AG09309 (cell line): ENCODE measurements at regions not wholly inside any gene's neighbourhood (a gene's known extent, or its start where the extent isn't known, plus 50 kb on each side); places are given as distances from the start of the nearest gene placed in this dataset.

Experiments
- DNase-seq: peaks from one replicate; pipeline ENCODE4 v3.0.0-alpha.2; 2010; ENCODE audit warnings: low read depth
- H3K4me3 ChIP-seq: 2 replicates; pipeline ENCODE4 v1.5.1; 2011; ENCODE audit warnings: mild to moderate bottlenecking, low read depth, low read length, moderate library complexity; ENCODE audit not compliant: control insufficient read depth
- CTCF ChIP-seq: IDR thresholded peaks from 2 replicates; pipeline ENCODE4 v1.5.1; 2011; ENCODE audit warnings: mild to moderate bottlenecking, low read depth, low read length, inconsistent platforms; ENCODE audit not compliant: insufficient read depth, control insufficient read depth; ENCODE audit errors: missing control alignments

DNA sequence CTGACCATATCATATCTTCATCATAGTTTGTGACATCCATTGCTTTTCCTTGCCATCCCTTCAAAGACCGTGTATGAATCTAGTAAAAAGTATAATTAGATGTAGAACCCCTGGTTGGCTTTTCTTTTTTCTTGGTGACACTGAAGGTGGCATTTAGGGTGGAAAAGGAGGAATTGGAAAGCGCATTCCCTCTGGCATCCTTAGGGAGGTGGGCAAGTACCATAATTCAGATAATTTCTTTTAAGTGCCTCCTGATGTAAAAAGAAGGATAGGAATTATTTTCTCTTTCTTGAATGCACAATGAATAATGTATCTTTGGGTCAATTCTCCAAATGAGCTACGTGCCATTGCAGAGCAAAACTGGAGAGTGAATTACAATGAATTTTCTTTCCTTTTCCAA, 73.2 kb upstream of the SMARCA2 start:
- TF ChIP-seq CTCF: peak; percentile 32
- no peak overlapping the region for H3K4me3 ChIP-seq

GRCh38 chr9:1946526-1947283, 68.4 kb upstream of the SMARCA2 start:
- TF ChIP-seq CTCF: no peak
- no peak for DNase-seq

More for the DNA sequence above, 73.2 kb upstream of the SMARCA2 start:
- no peak for DNase-seq

DNA sequence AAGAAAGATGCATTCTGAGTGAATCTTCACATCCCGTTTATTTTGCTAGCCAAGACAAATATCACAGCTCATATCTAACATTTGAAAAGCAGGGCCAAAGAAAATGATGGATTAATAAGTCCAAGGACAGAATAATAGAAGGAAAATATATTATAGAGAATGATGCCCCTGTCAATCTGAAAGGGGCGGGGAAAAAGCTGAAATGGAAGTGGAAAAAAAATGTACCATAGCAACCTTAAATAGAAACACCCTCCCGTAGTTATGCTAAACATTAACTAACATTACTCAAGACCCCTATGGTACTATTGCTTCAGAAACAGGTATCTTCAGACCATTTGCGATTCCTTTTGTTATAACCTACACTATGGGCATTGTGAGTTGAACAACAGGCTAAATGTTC, 67.7 kb upstream of the SMARCA2 start:
- no peak for TF ChIP-seq CTCF
- no peak overlapping the region for H3K4me3 ChIP-seq
- no peak for DNase-seq

More at GRCh38 chr9:1946526-1947283, 68.4 kb upstream of the SMARCA2 start:
- H3K4me3 ChIP-seq: no peak overlapping the region

GRCh38 chr9:1948541-1948940, 66.6 kb upstream of the SMARCA2 start:
- DNase-seq: no peak
- TF ChIP-seq CTCF: no peak

DNA sequence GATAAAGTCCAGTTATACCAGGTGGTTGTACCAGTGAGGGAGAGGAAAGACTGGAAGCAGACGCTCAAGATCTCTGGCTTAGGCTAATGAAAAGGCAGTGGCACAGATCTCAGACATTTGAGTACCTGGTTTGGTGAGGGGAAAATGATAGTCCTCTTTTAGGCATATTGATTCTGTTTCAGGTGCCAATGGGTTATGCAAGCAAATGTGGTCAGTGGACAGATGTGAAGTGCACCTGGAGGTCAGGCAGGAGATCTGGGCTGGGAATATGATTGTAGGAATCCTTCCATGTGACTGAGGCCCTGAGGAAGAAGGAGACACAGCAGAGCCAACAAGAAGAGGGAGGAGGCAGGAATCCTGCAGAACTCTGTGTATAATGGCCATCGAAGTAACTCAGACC, 63.7 kb upstream of the SMARCA2 start:
- TF ChIP-seq CTCF: no peak
- DNase-seq: no peak
- H3K4me3 ChIP-seq: no peak overlapping the region

More at GRCh38 chr9:1948541-1948940, 66.6 kb upstream of the SMARCA2 start:
- no peak overlapping the region for H3K4me3 ChIP-seq

- no peak overlapping the region for H3K4me3 ChIP-seq
- no peak for TF ChIP-seq CTCF
- no peak for DNase-seq
Measured at GRCh38 chr9:1952001-1952400, 63.1 kb upstream of the SMARCA2 start.
